Nephron (organoid): ENCODE measurements at regions not wholly inside any gene's neighbourhood (a gene's known extent, or its start where the extent isn't known, plus 50 kb on each side); places are given as distances from the start of the nearest gene placed in this dataset.

Source experiments
- H3K27ac Mint-ChIP-seq, 3 experiments: 2 replicates each; pipeline ENCODE4 v1.8.0; 2020; ENCODE audit warnings: mixed read lengths in 3 of 3, mild to moderate bottlenecking in 2 of 3, moderate library complexity in 1 of 3
- H3K27me3 Mint-ChIP-seq: 2 replicates; pipeline ENCODE4 v1.8.0; 2021; ENCODE audit warnings: low read depth, mild to moderate bottlenecking, moderate library complexity, mixed read lengths
- H3K36me3 Mint-ChIP-seq: 2 replicates; pipeline ENCODE4 v1.8.0; 2020; ENCODE audit warnings: low read depth, mixed read lengths
- H3K4me1 Mint-ChIP-seq: 2 replicates; pipeline ENCODE4 v1.8.0; 2020; ENCODE audit warnings: mixed read lengths
- H3K4me3 Mint-ChIP-seq, 3 experiments: 2 replicates each; pipeline ENCODE4 v1.8.0; 2020; ENCODE audit warnings: mild to moderate bottlenecking in 3 of 3, mixed read lengths in 3 of 3, moderate library complexity in 2 of 3
- H3K9me3 Mint-ChIP-seq: 2 replicates; pipeline ENCODE4 v1.8.0; 2020; ENCODE audit warnings: mixed read lengths
- TF ChIP-seq, protein P1 (sequence below), 3 experiments: fragments of 200-600 bp; sonication (generic); IDR thresholded peaks; one replicate each; pipeline ENCODE4 v1.5.0; 2021; ENCODE audit warnings: antibody characterized with exemption in 3 of 3; ENCODE audit not compliant: unreplicated experiment in 3 of 3

DNA sequence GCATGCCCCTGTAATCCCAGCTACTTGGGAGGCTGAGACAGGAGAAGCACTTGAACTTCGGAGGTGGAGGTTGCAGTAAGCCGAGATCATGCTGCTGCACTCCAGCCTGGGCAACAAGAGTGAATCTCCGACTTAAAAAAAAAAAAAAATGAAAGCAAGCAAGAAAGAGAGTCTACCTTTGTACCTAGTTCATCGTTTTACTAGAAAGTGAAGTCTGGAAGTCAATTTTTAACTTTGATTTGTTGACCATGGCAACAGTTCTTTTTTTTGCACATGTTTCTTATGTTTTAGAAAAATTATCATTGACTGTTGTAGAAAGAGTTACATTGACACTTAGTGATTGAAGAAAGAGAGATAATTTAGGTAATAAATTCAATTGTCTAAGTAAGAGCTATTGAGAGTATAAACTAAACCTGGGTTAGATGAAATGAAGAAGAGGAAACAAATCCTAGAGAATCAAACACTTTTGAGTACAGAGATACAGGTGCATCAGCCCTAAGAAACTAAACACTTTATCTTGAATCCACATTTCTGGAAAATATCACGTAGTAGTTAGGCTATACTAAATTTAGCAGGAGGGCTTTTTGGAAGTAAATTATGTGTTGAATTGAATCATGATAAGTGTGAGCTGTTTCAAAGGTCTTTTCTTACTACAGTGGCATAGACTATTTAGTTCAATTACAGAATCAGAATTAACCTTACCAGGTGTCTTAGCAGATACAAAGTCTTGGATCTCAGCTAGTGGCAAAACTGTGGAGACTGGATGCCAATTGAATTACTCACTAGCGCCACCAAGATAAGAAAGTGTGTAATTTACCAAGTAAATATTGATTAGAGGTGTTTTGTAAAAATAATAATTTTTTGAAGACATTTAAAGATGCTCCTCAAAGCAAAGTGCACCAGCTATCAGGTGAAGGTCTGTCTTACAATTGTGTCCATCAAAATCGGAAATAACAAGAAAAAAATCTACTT lies 303.4 kb upstream of the NRXN1 start:
- no peaks in the 10 kb centered on the region for H3K27me3 Mint-ChIP-seq
- H3K4me3 Mint-ChIP-seq: no peak overlapping the region
- no peaks in the 10 kb centered on the region for H3K9me3 Mint-ChIP-seq
- no peaks in the 10 kb centered on the region for H3K4me1 Mint-ChIP-seq
- TF ChIP-seq, protein P1, sequence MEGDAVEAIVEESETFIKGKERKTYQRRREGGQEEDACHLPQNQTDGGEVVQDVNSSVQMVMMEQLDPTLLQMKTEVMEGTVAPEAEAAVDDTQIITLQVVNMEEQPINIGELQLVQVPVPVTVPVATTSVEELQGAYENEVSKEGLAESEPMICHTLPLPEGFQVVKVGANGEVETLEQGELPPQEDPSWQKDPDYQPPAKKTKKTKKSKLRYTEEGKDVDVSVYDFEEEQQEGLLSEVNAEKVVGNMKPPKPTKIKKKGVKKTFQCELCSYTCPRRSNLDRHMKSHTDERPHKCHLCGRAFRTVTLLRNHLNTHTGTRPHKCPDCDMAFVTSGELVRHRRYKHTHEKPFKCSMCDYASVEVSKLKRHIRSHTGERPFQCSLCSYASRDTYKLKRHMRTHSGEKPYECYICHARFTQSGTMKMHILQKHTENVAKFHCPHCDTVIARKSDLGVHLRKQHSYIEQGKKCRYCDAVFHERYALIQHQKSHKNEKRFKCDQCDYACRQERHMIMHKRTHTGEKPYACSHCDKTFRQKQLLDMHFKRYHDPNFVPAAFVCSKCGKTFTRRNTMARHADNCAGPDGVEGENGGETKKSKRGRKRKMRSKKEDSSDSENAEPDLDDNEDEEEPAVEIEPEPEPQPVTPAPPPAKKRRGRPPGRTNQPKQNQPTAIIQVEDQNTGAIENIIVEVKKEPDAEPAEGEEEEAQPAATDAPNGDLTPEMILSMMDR (IDR thresholded peaks at IDR 0.05; ENCODE audit: unreplicated experiment in 3 of 3): no peak
- peak overlapping the region in 2 of 3 experiments; percentile 21 to 80 for H3K27ac Mint-ChIP-seq
- H3K36me3 Mint-ChIP-seq: no peaks in the 10 kb centered on the region

DNA sequence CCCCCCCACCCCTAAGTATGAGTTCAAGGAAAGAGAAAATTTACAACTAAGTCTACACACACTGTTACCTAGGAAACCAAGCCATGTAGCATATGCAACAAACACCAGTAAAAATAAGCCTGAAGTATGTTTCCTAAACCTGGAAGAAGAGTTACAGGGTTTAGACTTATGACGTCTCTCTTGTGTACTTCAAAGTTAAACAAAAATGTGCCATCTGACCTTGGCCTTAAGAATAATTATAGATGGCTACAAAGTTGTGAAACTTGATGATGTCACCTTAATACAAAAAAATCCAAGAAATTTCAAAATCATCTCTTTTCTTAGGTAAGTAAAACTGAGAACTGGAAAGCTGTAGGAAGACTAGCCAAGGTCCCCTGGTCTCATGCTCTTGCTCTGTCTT lies 297.6 kb upstream of the NRXN1 start:
- H3K27me3 Mint-ChIP-seq: no peaks in the 10 kb centered on the region
- no peak overlapping the region for H3K4me3 Mint-ChIP-seq
- no peaks in the 10 kb centered on the region for H3K36me3 Mint-ChIP-seq
- H3K9me3 Mint-ChIP-seq: no peaks in the 10 kb centered on the region
- no peak overlapping the region for H3K27ac Mint-ChIP-seq
- TF ChIP-seq, protein P1 (IDR thresholded peaks at IDR 0.05; ENCODE audit: unreplicated experiment in 3 of 3): no peak
- H3K4me1 Mint-ChIP-seq: no peaks in the 10 kb centered on the region

DNA sequence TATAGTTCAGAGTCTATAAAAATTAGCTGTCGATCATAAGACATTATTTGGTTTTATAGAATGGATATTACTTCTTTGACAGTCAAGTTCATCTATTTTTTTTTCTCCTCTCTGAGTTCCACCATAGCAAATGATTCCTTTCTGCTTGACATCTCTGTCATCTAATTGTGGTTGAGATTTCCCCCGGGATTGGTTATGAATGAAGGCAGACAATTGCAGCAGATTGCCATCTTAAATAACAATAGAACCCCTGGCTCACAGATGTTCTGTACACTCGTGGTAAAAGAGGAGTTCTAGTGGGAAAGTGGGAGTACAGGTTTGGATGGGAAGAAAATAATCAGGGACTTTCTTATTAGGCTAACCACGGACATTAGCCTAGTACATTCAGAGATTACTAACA lies 292.1 kb upstream of the NRXN1 start:
- H3K27me3 Mint-ChIP-seq: no peaks in the 10 kb centered on the region
- no peaks in the 10 kb centered on the region for H3K36me3 Mint-ChIP-seq
- H3K9me3 Mint-ChIP-seq: peaks cover 5% of the 10 kb centered on the region
- H3K4me3 Mint-ChIP-seq: no peak overlapping the region
- TF ChIP-seq, protein P1 (IDR thresholded peaks at IDR 0.05; ENCODE audit: unreplicated experiment in 3 of 3): no peak
- H3K4me1 Mint-ChIP-seq: no peaks in the 10 kb centered on the region
- H3K27ac Mint-ChIP-seq: no peak overlapping the region

DNA sequence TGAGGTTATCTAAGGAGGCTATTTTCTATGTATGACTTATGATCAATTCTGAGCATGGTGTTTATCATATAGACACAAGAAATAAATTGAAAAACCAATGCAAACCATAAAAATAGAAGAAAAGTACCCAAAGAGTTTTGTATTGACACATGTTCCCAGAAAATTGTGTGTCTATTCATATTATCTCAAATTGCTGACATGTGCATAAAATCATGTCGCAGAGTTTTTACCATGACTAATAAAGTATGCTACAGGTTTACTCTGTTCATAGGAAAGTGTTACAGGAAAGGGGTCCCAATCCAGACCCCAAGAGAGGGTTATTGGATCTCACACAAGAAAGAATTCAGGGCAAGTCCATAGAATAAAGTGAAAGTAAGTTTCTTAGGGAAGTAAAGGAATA lies 290.7 kb upstream of the NRXN1 start:
- no peak overlapping the region for H3K4me3 Mint-ChIP-seq
- no peaks in the 10 kb centered on the region for H3K27me3 Mint-ChIP-seq
- H3K4me1 Mint-ChIP-seq: no peaks in the 10 kb centered on the region
- no peaks in the 10 kb centered on the region for H3K36me3 Mint-ChIP-seq
- peaks cover 11% of the 10 kb centered on the region for H3K9me3 Mint-ChIP-seq
- TF ChIP-seq, protein P1 (IDR thresholded peaks at IDR 0.05; ENCODE audit: unreplicated experiment in 3 of 3): no peak
- H3K27ac Mint-ChIP-seq: no peak overlapping the region

DNA sequence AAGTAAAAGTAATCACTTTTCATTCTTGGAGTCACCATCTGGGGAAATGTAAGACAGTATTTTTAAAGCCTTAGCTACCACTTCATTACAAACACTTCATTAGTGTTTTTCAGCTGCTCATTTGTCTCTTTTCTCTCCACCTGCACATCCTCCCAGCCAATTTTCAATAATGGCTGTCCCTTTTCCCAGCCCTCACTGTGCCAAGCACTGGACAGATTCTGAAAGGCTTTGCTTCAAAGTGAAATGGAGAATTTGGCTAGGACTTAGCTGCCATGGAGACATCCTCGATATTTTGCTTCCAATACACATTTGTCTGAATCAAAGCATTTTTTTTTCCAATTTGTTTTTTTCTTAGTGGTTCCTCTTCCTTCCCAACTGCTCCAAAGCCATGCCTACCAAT lies 272.4 kb upstream of the NRXN1 start:
- no peaks in the 10 kb centered on the region for H3K27me3 Mint-ChIP-seq
- no peak overlapping the region for H3K4me3 Mint-ChIP-seq
- no peak overlapping the region for H3K27ac Mint-ChIP-seq
- no peaks in the 10 kb centered on the region for H3K9me3 Mint-ChIP-seq
- TF ChIP-seq, protein P1 (IDR thresholded peaks at IDR 0.05; ENCODE audit: unreplicated experiment in 3 of 3): no peak
- no peaks in the 10 kb centered on the region for H3K36me3 Mint-ChIP-seq
- H3K4me1 Mint-ChIP-seq: peaks cover 3% of the 10 kb centered on the region

DNA sequence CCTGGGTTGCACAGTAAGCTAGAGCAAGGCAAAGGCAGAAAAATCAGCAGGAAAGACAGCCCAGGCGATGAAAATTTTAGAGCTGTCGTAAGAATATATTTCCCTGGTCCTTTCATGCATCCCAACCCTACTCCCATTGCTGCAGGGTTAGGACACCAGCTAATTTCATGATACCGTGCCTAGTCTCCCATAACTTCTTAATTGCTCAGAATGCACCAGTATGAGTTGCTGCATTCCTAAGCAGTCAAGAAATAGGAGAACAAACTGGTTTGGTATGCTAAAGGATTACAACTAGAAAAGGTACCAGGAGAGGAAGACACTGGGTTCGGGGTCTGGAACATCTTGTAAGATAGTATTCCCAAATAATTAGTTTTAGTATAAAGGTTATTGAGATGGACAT lies 269.4 kb upstream of the NRXN1 start:
- peaks cover 12% of the 10 kb centered on the region for H3K4me1 Mint-ChIP-seq
- no peak overlapping the region for H3K4me3 Mint-ChIP-seq
- H3K27ac Mint-ChIP-seq: no peak overlapping the region
- TF ChIP-seq, protein P1 (IDR thresholded peaks at IDR 0.05; ENCODE audit: unreplicated experiment in 3 of 3): no peak
- H3K27me3 Mint-ChIP-seq: no peaks in the 10 kb centered on the region
- no peaks in the 10 kb centered on the region for H3K36me3 Mint-ChIP-seq
- no peaks in the 10 kb centered on the region for H3K9me3 Mint-ChIP-seq
